Hematopoietic multipotent progenitor cell (in vitro differentiated cells): ENCODE measurements at regions not wholly inside any gene's neighbourhood (a gene's known extent, or its start where the extent isn't known, plus 50 kb on each side); places are given as distances from the start of the nearest gene placed in this dataset.

Experiments
- DNase-seq, 3 donors: peaks; one replicate each; pipeline ENCODE4 v3.0.0-alpha.2; 2011 to 2015; ENCODE audit warnings: low read depth in 2 of 3, low spot score in 2 of 3

- peak in 2 of 3 donors; percentile 3 to 28 for DNase-seq
Measured at GRCh38 chr20:60851826-60852704, 400.0 kb upstream of the CDH4 start.

- no peak for DNase-seq
Measured at GRCh38 chr20:60857708-60858107, 394.4 kb upstream of the CDH4 start.

- no peak for DNase-seq
Measured at GRCh38 chr20:60862601-60863000, 389.5 kb upstream of the CDH4 start.

- no peak for DNase-seq
Measured at GRCh38 chr20:60863548-60863947, 388.5 kb upstream of the CDH4 start.

GRCh38 chr20:60867589-60867988 is 384.5 kb upstream of the CDH4 start:
- no peak for DNase-seq

GRCh38 chr20:60868316-60868891 is 383.7 kb upstream of the CDH4 start:
- no peak for DNase-seq

GRCh38 chr20:60869087-60869486 is 383.0 kb upstream of the CDH4 start:
- DNase-seq: no peak

GRCh38 chr20:60869625-60870024 is 382.4 kb upstream of the CDH4 start:
- DNase-seq: no peak

- DNase-seq: no peak
Measured at GRCh38 chr20:60870040-60870439, 382.0 kb upstream of the CDH4 start.

GRCh38 chr20:60872224-60872623 is 379.8 kb upstream of the CDH4 start:
- no peak for DNase-seq

GRCh38 chr20:60877071-60877857 is 374.8 kb upstream of the CDH4 start:
- no peak for DNase-seq

- DNase-seq: no peak
Measured at GRCh38 chr20:60882836-60883235, 369.2 kb upstream of the CDH4 start.

GRCh38 chr20:60883496-60883895 is 368.6 kb upstream of the CDH4 start:
- DNase-seq: no peak

GRCh38 chr20:60884277-60884676 is 367.8 kb upstream of the CDH4 start:
- DNase-seq: no peak

- no peak for DNase-seq
Measured at GRCh38 chr20:60888771-60889170, 363.3 kb upstream of the CDH4 start.

- DNase-seq: no peak
Measured at GRCh38 chr20:60892095-60892813, 359.8 kb upstream of the CDH4 start.

GRCh38 chr20:60894091-60894490 is 358.0 kb upstream of the CDH4 start:
- no peak for DNase-seq

GRCh38 chr20:60895363-60896079 is 356.5 kb upstream of the CDH4 start:
- DNase-seq: no peak

GRCh38 chr20:60897976-60898375 is 354.1 kb upstream of the CDH4 start:
- no peak for DNase-seq

- no peak for DNase-seq
Measured at GRCh38 chr20:60899320-60899719, 352.7 kb upstream of the CDH4 start.
